ENCODE measurements at regions not wholly inside any gene's neighbourhood (a gene's known extent, or its start where the extent isn't known, plus 50 kb on each side); places are given as distances from the start of the nearest gene placed in this dataset.

GRCh38 chr20:53814060-53814459 is 220.4 kb upstream of the ZNF217 start:
- Histone ChIP-seq H3K27me3 (no peaks in the 10 kb centered on the region), H3K4me1 (peaks cover 29% of the 10 kb centered on the region), H3K9me3 (ENCODE audit: low read depth) (no peaks in the 10 kb centered on the region), H3K9ac (no peak overlapping the region), H3K4me3 (no peak overlapping the region), H3F3A (ENCODE audit: low read depth) (peaks cover 6% of the 10 kb centered on the region), H2AFZ (replicated peaks) (no peak overlapping the region), H4K20me1 (ENCODE audit: low read depth) (no peaks in the 10 kb centered on the region), H3K79me2 (ENCODE audit: low read depth) (no peaks in the 10 kb centered on the region), H3K36me3 (no peaks in the 10 kb centered on the region), H3K27ac (no peak overlapping the region), H3K4me2 (no peak overlapping the region)
- Mint-ChIP-seq H3K36me3 (no peaks in the 10 kb centered on the region), H3K27ac (no peak overlapping the region), H3K4me1 (peaks cover 14% of the 10 kb centered on the region), H3K9me3 (peaks cover 12% of the 10 kb centered on the region), H3K27me3 (ENCODE audit: insufficient read depth, low read depth) (peaks cover 2% of the 10 kb centered on the region), H3K4me3 (no peak overlapping the region)
- no peak for DNase-seq (ENCODE audit: low spot score)
- no peak for TF ChIP-seq EZH2phosphoT487 (IDR thresholded peaks at IDR 0.05)

GRCh38 chr20:53813636-53814035 is 220.0 kb upstream of the ZNF217 start:
- Histone ChIP-seq H3K27ac (peak overlapping the region; percentile 8), H2AFZ (replicated peaks) (no peak overlapping the region), H3F3A (ENCODE audit: low read depth) (peaks cover 10% of the 10 kb centered on the region), H3K4me3 (no peak overlapping the region), H3K79me2 (ENCODE audit: low read depth) (no peaks in the 10 kb centered on the region), H3K4me2 (peak overlapping the region; percentile 29), H3K36me3 (no peaks in the 10 kb centered on the region), H3K4me1 (peaks cover 32% of the 10 kb centered on the region), H4K20me1 (ENCODE audit: low read depth) (no peaks in the 10 kb centered on the region), H3K9me3 (ENCODE audit: low read depth) (no peaks in the 10 kb centered on the region), H3K9ac (no peak overlapping the region), H3K27me3 (no peaks in the 10 kb centered on the region)
- no peak for DNase-seq (ENCODE audit: low spot score)
- TF ChIP-seq EZH2phosphoT487 (IDR thresholded peaks at IDR 0.05) (no peak), CTCF (IDR thresholded peaks at IDR 0.05) (no peak), EZH2 (IDR thresholded peaks at IDR 0.05) (no peak)
- Mint-ChIP-seq H3K27me3 (ENCODE audit: insufficient read depth, low read depth) (no peaks in the 10 kb centered on the region), H3K27ac (no peak overlapping the region), H3K4me3 (no peak overlapping the region), H3K9me3 (peaks cover 8% of the 10 kb centered on the region), H3K4me1 (peaks cover 15% of the 10 kb centered on the region), H3K36me3 (no peaks in the 10 kb centered on the region)

- H3K27me3 Mint-ChIP-seq (ENCODE audit: insufficient read depth, low read depth), result no peaks in the 10 kb centered on the region
- H3K4me1 ChIP-seq, result peaks cover 36% of the 10 kb centered on the region
- no peak for DNase-seq (ENCODE audit: low spot score)
- no peak overlapping the region for H3K27ac Mint-ChIP-seq
- no peak overlapping the region for H3K9ac ChIP-seq
- H4K20me1 ChIP-seq (ENCODE audit: low read depth), result no peaks in the 10 kb centered on the region
- H3K9me3 Mint-ChIP-seq, result no peaks in the 10 kb centered on the region
- H2AFZ ChIP-seq (replicated peaks), result no peak overlapping the region
- no peaks in the 10 kb centered on the region for H3K36me3 Mint-ChIP-seq
- peaks cover 10% of the 10 kb centered on the region for H3F3A ChIP-seq (ENCODE audit: low read depth)
- no peak overlapping the region for H3K4me2 ChIP-seq
- H3K36me3 ChIP-seq, result no peaks in the 10 kb centered on the region
- H3K4me1 Mint-ChIP-seq, result peaks cover 19% of the 10 kb centered on the region
- no peaks in the 10 kb centered on the region for H3K79me2 ChIP-seq (ENCODE audit: low read depth)
- no peak overlapping the region for H3K4me3 ChIP-seq
- H3K27ac ChIP-seq, result no peak overlapping the region
- H3K4me3 Mint-ChIP-seq, result no peak overlapping the region
- no peaks in the 10 kb centered on the region for H3K9me3 ChIP-seq (ENCODE audit: low read depth)
- no peak for TF ChIP-seq EZH2 (IDR thresholded peaks at IDR 0.05)
- no peak for TF ChIP-seq EZH2phosphoT487 (IDR thresholded peaks at IDR 0.05)
- no peak for TF ChIP-seq CTCF (IDR thresholded peaks at IDR 0.05)
- no peaks in the 10 kb centered on the region for H3K27me3 ChIP-seq
Observed at GRCh38 chr20:53811577-53811976, 217.9 kb upstream of the ZNF217 start.

- no peaks in the 10 kb centered on the region for H3K27me3 ChIP-seq
- no peak for DNase-seq (ENCODE audit: low spot score)
Observed at GRCh38 chr20:53810661-53811355, 217.2 kb upstream of the ZNF217 start.

More at GRCh38 chr20:53810661-53811355, 217.2 kb upstream of the ZNF217 start:
- no peak overlapping the region for H3K4me3 ChIP-seq
- no peaks in the 10 kb centered on the region for H3K9me3 ChIP-seq (ENCODE audit: low read depth)
- Mint-ChIP-seq H3K27ac (no peak overlapping the region), H3K36me3 (no peaks in the 10 kb centered on the region), H3K27me3 (ENCODE audit: insufficient read depth, low read depth) (no peaks in the 10 kb centered on the region), H3K4me1 (peaks cover 19% of the 10 kb centered on the region), H3K4me3 (no peak overlapping the region), H3K9me3 (no peaks in the 10 kb centered on the region)
- no peak overlapping the region for H3K4me2 ChIP-seq
- H3K4me1 ChIP-seq, result peaks cover 36% of the 10 kb centered on the region
- no peak for TF ChIP-seq CTCF (IDR thresholded peaks at IDR 0.05)
- H3K9ac ChIP-seq, result no peak overlapping the region
- no peaks in the 10 kb centered on the region for H3K79me2 ChIP-seq (ENCODE audit: low read depth)
- H3F3A ChIP-seq (ENCODE audit: low read depth), result peaks cover 10% of the 10 kb centered on the region
- no peaks in the 10 kb centered on the region for H4K20me1 ChIP-seq (ENCODE audit: low read depth)
- no peaks in the 10 kb centered on the region for H3K36me3 ChIP-seq
- no peak overlapping the region for H3K27ac ChIP-seq
- H2AFZ ChIP-seq (replicated peaks), result no peak overlapping the region

Measured in neural progenitor cell (in vitro differentiated cells).